ENCODE measurements at regions not wholly inside any gene's neighbourhood (a gene's known extent, or its start where the extent isn't known, plus 50 kb on each side); places are given as distances from the start of the nearest gene placed in this dataset.
"Not testable (repeated sequence)": the region's sequence is repeated elsewhere in the genome, so short reads cannot be mapped to it uniquely, and the experiment has no call there.

DNA sequence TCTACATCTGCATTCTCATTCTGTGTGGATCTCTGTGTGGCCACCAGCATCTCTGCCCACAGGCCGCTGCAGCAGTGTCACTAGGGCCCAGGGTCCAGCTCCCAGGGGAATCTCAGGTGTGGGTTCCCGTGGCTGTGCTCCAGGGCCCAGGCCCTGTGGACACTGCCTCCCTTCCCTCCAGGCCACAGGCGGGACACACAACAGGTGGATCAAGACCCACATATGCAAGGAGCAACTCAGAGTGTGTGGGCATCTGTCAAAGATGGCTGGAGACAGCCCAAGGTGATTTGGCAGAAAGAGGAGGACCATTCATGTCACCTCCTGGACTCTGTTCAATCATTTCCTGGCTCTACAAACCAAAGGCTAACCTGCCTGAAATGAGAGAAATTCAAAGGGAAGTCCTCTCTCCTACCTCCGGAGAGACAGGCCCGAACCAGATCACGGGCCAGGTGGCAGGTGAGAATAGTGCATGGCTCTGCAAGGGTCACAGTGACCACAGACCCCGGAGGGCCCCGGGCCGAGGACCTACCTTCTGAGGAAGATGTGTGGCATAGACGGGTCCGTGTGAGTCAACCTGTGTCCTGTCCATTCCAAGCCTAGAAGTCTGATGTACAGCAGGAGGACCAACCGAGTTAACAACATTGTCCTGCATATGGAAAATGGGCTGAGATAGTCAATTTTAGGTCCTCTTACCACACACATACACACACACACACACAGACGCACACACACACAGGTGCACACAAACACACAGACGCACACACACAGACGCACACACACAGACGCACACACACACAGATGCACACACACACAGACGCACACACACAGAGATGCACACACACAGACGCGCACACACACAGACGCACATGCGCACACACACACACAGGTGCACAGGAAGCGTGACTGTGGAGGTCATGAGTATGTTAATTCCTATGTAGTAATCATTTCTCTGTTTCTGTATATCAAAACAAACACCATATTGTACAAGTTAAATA, 1068.5 kb downstream of the BRD1 start:
- no peak for DNase-seq (ENCODE audit: low spot score)

DNA sequence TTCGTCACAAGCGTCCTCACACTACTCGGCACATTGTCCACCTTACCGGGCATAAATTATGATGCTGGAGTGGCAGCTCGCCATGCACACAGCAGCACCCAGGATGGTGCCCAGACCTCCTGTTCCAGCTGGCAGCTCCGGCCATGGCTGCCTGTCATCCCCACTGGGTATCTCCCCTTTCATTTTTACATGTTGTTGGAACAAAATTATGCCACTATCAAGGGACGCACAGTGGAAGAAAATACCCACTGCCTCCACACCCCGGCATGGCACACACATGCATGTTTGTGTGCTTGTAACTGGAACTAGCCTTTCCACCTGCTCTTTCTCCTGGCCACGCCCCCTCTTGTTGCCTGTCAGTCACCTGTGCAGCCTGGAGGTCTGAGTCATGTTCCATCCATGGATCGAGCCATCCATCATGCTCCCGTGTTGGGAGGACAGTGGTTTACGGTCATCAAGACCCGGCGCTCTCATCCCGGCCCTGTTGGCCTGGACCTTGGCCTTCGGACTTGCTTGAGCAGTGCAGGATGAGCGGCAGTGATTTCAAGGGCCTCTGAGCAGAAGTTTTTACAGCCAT, 1069.6 kb downstream of the BRD1 start:
- DNase-seq (ENCODE audit: low spot score), result no peak

DNA sequence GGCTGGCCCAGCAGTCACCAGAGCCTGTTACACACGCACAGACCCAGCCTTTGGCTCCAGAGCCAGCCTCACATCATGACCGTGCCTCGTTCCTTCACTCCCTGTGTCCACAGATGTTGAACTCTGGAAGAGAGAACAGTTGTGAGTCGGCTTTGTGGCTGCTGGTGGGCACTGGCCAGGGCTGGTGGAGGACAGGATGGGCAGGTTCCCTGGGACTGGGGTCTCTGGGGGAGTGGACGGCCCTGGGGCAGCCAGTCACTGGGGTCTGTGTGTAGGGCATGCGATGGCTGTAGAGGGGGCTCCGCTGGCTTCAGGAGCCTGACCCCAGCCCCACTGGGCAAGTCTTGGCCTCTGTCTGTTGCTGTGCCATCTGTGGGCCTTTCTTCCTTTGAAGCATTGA, 1070.1 kb downstream of the BRD1 start:
- DNase-seq (ENCODE audit: low spot score), result no peak

DNA sequence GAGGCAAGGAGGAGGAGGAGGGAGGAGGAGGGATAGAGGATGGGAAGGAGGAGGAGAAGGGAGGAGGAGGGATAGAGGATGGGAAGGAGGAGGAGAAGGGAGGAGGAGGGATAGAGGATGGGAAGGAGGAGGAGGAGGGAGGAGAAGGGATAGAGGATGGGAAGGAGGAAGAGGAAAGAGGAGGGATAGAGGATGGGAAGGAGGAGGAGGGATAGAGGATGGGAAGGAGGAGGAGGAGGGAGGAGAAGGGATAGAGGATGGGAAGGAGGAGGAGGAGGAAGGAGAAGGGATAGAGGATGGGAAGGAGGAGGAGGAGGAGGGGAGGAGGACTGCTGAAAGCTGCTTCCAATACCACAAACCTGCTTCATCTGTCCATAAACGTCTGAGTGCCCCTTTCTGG, 1070.5 kb downstream of the BRD1 start:
- DNase-seq (ENCODE audit: low spot score), result not testable (repeated sequence)

DNA sequence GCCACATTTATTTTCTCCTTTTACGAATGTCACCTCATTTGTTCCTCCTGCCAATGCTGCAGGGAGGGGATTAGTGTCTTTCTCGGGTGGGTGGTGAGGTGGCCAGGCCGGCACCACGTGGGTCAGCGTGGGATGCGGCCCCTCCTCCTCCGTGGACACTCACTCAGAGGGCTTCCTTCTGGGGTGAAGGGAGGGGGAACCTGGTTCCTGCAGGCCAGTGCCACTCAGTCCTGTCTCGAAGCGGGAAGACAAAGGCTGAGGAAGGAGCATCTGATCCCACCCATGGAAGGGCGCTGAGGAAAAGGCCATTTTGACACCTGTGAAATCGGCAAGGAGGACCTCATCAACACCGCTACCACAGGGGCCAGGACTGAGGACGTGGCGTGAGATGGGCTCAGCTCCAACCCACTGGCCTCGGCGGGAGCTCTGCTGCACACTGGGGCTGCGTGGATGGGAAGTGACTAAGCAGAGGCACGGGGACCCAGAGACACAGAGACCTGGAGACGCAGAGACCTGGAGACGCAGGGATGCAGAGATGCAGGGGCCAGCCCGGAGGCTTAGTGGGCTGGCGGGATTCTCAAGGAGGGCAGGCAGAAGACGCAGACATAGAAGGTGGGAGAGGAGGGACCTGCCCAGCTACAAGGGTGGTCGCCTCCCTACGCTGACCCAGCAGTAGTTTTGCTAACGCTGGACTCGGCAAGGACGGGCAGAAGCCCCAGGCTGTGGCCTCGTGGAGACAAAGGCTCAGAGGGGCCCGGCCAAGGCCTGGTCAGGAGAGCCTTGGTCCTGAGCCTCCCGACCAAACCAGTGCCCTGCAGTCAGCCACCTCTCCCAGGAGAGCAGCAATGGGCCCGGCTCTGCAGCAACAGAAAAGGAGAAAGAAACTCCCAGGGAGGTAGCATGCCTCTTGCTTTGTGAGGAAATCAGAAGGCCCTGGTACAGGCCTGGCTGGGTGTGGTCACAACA, 1071.2 kb downstream of the BRD1 start:
- no peak for DNase-seq (ENCODE audit: low spot score)

DNA sequence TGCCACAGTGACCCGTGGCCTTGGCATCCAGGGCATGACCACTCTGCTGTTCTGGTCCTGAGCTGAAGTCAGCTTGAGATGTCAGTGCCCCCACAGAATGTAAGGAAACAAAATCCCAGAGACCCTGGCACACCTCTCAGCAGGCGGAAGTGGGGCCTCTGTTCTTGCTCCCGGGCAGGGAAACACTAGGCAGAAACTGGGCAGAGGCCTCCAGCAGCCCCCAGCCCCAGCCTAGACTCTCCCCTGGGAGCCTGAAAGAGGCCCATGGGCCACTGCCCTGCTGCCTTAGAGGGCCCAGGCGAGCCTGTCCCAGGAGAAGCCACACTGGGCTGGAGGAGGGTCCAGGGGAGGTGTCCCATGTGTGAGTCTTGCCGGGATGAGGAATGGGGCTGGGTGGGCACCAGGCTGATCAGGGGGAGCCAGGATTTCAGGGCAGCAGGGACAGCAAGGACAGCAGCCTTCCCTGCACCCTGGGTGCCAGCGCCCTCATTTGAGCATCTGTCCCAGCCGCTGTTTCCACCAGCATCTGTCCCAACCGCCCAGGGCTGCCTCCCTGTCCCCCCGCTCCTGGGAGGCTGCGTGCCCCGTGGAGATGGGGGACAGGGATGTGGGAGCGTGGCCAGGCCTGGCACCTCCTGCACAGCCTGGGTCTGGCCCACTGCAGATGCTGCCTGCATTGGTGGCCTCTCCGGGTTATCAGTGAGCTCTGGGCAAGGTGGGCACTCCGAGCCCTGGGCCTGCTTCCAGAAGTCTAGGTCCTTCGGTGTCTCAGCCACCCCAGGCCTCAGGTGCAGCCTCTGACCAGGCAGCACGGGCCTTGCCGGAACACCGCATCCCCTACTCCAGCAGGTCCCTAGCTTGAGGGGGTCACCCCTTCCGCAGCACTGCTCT, 1072.4 kb downstream of the BRD1 start:
- DNase-seq (ENCODE audit: low spot score), result no peak

DNA sequence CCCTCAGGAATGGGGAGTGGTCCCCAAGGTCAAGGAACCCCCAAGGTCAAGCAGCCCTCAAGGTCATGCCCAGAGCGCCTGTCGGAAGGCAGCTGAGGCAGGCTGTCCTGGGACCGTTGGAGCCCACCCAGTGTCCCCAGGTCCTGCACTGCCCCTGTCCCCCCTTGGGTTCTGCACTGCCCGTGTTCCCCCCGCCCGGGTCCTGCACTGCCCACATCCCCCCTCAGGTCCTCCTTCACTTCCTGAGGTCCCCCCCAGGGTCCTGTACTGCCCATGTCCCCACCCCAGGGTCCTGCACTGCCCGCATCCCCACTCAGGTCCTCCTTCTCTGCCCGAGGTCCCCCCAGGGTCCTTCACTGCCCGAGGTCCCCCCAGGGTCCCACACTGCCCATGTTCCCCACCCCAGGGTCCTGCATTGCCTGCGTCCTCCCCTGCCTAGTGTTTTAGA, 1073.0 kb downstream of the BRD1 start:
- no peak for DNase-seq (ENCODE audit: low spot score)

DNA sequence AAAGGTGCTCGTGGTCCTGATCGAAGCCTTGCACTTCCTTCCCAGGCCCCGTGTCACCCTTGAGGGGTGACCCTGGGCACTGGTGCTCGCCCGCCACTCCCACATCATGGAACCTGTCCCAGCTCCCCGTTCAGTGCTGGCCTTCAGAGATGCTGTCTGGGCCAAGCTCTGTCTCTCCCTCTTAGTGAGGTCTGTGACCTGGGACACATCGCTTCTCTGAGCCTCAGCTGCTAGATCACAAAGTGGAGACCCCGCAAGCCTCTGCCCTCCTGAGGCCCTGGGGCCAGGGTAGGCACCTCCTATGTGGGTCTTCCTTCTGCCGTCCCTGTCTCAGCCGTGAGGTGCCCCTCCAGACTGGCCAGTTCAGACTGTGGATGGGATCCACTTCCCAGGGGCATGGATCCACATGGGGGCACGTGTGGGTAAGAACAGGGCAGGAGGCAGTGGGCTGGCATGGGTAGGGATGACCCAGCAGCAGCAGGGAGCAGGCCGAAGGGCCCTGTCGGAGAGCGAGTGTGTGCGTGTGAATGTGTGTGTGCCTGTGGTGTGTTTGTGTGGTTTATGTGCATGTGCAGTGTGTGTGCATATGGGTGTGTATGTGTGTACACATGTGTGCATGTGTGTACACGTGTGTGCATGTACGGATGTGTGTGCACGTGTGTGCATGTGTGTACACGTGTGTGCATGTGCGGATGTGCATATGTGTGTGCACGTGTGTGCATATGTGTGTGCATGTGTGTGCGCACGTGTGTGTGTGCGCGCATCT, 1073.7 kb downstream of the BRD1 start:
- DNase-seq (ENCODE audit: low spot score), result no peak

DNA sequence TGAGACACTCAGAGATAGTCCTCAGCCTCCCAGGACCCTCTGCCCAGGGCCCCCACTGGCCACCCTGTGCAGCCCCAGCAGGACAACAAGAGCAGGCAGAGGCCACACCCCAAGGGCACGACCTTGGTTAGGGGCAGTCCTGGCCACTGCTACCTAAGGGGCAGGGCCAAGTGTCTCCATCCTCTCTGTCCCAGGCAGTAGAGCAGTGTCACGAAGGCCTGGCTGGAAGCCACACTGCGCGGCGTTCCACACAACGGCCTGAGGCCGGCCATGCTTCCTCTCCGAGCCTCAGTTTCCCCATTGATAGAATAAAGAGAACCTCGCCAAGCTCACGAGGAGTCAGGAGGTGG, 1074.3 kb downstream of the BRD1 start:
- DNase-seq (ENCODE audit: low spot score), result no peak

DNA sequence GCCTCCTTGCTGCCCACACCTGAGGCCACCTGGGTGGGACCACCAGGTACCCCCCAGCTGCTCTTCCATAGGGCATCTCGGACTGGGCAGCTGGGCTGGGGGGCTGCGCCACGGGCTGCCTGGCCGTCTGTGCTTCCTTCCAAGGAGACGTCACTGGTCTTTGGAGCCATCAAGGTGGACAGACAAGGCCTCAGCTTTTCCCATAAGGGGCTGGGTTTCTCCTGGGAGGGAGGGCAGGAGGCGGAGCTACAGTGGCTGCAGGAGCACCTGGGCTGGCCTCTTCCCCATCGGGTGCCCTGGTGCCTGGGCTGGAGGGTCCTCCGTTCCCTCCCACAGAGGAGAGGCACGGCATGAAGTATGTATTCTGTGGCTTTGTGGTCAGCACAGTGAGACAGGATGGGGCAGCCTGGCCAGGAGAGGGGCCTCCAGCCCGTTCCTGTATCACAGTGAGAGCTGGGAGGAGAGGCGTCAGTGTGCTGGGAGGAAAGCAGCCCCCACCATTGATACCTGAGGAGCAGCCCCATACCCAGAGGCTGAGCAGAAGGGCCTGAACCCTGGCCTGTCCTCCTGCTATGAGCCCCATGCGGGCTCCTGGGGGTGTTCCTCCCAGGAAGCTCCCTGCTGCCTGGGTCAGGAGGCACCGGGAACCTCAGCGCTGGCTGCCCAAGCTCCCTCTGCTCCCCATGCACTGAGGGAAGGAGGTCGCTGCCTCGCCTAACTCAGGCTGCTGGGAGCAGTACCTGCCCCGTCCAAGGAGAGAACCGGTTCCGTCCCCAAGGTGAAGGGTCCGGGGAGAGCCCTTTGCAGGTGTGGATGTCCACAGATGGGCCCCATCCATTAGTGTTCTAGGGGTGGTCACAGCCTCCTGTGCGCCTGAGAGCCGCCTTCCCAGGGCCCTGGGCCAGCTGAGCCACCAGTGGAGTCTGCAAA, 1075.0 kb downstream of the BRD1 start:
- DNase-seq (ENCODE audit: low spot score), result no peak

DNA sequence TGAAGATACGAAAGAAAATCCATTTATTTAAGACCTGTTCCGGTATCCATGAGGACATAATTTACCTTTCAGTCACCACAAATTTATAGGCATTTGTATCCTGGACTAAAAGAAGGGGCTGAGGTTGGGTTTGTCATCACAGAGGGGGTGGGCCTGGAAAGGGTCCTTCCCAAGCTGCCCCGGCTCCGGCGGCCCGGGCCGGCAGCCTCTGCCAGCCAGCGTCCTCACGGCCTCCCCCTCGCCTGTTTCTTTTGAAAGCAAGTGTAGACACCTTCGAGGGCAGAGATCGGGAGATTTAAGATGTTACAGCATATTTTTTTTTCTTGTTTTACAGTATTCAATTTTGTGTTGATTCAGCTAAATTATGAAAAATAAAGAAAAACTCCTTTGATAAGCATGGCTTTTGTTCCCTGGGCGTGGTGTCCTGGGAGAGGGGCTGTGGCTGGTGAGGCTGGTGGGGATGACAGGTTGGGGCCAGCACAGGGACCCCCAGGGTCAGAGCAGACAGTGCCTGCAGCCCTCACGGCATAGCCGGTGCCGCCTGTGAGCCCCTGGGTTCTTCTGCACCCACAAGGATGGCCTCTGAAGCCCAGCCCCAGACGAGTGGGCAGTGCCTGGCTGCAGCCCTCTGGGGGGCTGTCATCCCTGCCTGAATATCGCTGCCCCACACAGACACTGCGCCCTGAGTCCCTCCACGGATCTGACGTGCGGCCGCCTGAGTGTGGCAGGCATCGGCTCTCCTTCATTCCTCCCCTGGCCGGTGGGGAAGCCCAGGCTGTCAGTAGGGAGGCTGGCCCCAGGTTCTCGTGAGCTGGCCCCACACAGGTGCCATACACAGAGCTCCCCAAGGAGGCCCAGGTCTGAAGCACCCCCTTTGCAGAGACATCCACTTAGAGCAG, 1075.9 kb downstream of the BRD1 start:
- no peak for DNase-seq (ENCODE audit: low spot score)

DNA sequence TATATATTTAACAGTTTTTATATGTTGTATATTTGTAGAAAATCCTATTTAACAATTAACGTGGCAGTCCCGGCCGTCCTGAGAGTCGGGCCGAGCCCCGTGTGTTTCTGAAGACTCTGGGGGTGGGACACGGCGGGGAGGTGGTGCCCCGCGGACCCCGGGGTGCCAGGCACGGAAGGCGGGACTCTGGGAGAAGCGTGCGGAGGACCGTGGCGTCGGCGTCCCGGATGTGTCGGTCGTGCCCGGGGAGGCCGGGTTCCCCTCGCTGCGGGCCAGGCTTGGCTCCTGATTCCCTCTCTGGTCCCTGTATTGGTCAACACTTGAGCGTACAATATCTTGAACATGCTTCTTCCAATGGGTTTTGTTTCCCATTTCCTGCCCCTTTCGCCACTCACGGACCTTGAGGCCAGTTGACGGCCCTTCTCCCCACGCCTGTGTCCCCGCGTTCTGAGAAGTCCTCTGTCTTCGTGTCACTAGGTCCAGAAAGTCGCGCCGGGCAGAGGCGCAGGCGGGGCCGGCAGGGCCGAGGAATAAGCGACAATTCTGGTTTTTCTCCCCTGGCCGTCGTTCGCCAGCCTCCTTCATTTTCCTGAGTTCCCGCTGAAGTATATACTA, 1076.7 kb downstream of the BRD1 start:
- no peak for DNase-seq (ENCODE audit: low spot score)

DNA sequence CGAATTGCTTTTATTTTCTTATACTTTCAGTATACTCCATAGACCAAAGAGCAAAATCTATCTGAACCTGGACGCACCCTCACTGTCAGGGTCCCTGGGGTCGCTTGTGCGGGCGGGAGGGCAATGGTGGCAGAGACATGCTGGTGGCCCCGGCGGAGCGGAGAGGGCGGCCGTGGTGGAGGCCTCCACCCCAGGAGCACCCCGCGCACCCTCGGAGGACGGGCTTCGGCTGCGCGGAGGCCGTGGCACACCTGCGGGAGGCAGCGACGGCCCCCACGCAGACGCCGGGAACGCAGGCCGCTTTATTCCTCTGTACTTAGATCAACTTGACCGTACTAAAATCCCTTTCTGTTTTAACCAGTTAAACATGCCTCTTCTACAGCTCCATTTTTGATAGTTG, 1077.4 kb downstream of the BRD1 start:
- no peak for DNase-seq (ENCODE audit: low spot score)

DNA sequence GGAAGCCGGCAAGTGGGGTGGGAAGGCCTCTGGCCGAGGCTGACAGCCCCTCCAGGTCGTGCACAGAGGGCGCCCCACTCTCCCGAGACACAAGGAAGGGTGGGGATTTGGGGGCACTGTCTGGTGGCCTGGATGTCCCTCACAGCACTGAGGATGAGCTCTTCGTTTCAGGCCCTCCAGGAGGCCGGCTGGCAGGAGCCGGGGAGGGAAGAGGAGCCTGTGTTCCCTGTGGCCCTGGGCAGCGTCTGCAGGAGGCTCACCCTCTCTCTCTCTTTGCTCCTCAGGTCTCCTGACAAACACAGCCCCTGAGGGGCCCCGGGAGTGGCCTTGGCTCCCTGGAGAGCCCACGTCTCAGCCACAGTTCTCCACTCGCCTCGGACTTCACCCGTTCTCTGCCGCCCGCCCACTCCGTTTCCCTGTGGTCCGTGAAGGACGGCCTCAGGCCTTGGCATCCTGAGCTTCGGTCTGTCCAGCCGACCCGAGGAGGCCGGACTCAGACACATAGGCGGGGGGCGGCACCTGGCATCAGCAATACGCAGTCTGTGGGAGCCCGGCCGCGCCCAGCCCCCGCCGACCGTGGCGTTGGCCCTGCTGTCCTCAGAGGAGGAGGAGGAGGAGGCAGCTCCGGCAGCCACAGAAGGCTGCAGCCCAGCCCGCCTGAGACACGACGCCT, 1078.0 kb downstream of the BRD1 start:
- DNase-seq (ENCODE audit: low spot score), result no peak

DNA sequence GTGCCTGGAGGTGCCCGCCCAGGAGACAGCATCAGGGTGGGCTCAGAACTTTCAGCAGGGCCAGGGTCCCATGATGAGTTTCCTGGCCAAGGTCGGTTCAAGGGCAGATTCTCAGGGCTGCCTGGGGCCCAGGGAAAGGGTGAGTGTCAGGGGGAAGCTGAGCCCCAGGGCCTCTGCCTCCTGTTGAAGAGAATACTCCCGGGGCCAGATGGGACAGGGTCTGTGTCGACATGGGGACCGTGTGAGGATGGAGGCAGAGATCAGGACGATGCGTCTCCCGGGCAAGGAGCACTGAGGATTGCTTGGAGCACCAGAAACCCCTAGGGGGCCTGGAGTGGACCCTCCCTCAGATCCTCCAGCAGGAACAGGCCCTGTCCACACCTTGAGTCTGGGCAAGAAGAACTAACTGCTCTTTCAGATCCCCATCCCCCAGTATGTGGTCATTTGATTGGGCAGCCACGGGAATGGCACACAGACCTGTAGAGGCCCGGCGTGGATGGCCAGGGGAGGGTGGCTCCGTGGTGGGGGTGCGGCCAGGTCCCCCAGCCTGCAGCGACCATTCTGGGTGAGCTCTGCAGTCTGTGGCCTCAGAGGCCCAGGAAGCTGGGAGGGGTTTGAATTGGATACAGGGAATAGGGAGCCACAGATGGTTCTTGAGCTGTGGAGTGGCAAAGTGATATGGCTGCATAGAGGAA, 1078.7 kb downstream of the BRD1 start:
- DNase-seq (ENCODE audit: low spot score), result no peak

DNA sequence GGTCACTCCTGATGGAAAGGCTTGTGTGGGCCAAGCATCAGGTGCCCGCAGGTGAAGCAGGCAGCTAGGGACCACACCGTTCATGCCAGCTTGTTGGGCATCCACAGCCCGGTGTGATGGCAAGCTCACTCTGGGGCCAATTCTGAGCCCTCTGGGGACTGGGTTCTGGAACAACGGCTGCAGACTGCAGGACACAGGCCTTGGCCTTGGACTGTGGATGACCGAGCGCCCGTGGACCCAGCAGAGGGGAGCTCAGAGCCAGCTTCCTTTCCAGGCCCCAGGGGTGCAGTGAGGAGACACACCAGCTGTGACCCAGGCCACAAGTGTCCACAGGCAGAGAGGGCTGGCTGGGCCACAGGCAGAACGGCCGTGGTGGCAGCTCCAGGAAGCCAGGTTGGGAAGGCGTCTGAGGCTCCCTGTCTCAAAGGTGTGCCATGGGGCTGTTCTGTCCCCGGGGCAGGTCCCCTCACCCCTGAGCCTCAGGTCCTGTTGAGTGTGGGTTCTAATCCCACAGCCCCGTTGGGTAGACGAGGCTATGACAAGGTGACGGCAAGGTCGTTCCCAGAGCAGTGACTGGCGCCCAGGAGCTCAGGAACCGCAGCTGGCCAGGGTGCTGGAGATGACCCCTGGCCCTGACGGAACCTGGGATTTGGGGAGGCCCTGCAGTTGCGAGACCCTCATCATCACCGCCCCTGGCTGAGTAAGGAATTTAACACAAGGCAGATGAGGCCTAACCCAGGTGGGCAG, 1079.4 kb downstream of the BRD1 start:
- no peak for DNase-seq (ENCODE audit: low spot score)
